Left ventricle myocardium inferior (tissue), 1 donor: ENCODE measurements at regions not wholly inside any gene's neighbourhood (a gene's known extent, or its start where the extent isn't known, plus 50 kb on each side); places are given as distances from the start of the nearest gene placed in this dataset.

Experiments
- DNase-seq: peaks from one replicate; pipeline ENCODE4 v3.0.0-alpha.2; 2020
- H3K27ac ChIP-seq: fragments of 200-600 bp; replicated peaks from 2 replicates; pipeline ENCODE4 v1.8.0; 2021
- H3K27me3 ChIP-seq: fragments of 200-600 bp; 2 replicates; pipeline ENCODE4 v1.8.0; 2021; ENCODE audit warnings: low read depth
- H3K36me3 ChIP-seq: fragments of 200-600 bp; 2 replicates; pipeline ENCODE4 v1.8.0; 2021
- H3K4me1 ChIP-seq: fragments of 200-600 bp; 2 replicates; pipeline ENCODE4 v1.8.0; 2021
- H3K4me3 ChIP-seq: fragments of 200-600 bp; 2 replicates; pipeline ENCODE4 v1.8.0; 2021; ENCODE audit warnings: mild to moderate bottlenecking, moderate library complexity
- H3K9me3 ChIP-seq: fragments of 200-600 bp; replicated peaks from 2 replicates; pipeline ENCODE4 v1.8.0; 2021
- intact Hi-C: fragments of 100-400 bp; cut with micrococcal nuclease; formaldehyde crosslinking; loops from one replicate; pipeline ENCODE4 v1.11.0; 2022
- TF ChIP-seq, protein P1 (sequence below): fragments of 200-600 bp; IDR thresholded peaks from 2 replicates; pipeline ENCODE4 v1.8.0; 2021; ENCODE audit warnings: antibody characterized with exemption, mild to moderate bottlenecking, borderline replicate concordance
- donor health status: DM: no; HTN: yes; CAD: no; lungs with severe emphysema.

DNA sequence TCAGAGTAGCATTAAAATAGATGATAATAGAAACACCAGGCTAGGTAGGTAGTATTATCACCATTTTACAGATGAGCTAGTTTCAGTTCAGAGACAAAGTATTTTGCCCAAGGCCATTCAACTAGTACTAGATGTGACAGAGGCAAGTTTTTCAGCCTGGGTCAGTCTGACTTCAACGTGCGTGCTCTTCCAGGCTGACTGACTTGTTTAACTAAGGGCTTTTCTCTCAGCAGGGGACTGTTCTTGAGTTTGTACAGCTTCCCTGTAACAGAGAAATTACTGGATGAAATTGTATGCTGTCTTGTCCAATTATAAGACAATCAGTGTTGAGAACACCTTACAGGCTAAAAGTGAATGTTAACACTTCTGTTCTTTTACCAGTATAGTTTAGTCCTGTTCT, 333.5 kb upstream of the MAN1A1 start:
- Histone ChIP-seq H3K4me3 (no peak overlapping the region), H3K9me3 (no peaks in the 10 kb centered on the region), H3K36me3 (no peaks in the 10 kb centered on the region), H3K4me1 (no peaks in the 10 kb centered on the region), H3K27ac (no peak overlapping the region), H3K27me3 (no peaks in the 10 kb centered on the region)
- DNase-seq, result no peak
- TF ChIP-seq, protein P1, sequence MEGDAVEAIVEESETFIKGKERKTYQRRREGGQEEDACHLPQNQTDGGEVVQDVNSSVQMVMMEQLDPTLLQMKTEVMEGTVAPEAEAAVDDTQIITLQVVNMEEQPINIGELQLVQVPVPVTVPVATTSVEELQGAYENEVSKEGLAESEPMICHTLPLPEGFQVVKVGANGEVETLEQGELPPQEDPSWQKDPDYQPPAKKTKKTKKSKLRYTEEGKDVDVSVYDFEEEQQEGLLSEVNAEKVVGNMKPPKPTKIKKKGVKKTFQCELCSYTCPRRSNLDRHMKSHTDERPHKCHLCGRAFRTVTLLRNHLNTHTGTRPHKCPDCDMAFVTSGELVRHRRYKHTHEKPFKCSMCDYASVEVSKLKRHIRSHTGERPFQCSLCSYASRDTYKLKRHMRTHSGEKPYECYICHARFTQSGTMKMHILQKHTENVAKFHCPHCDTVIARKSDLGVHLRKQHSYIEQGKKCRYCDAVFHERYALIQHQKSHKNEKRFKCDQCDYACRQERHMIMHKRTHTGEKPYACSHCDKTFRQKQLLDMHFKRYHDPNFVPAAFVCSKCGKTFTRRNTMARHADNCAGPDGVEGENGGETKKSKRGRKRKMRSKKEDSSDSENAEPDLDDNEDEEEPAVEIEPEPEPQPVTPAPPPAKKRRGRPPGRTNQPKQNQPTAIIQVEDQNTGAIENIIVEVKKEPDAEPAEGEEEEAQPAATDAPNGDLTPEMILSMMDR, result no peak
- intact Hi-C loops, result no loop called here

DNA sequence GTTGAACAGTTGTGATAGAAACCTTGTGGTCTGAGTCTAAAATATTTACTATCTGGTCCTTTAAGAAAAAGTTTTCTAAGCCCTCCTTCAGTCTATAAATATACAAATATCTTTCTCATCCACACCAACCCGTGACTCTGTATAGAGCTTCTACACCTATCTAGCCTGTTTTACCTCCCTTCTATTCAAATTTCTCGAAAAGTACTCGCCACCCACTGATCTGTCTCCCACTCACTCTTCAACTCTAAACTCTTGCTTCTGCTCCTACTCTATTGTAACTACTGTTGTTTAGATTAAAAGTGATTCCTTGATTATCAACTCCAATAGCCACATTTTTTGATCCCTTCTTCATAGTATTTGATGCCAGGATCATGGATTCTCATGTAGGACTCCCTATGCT, 329.4 kb upstream of the MAN1A1 start:
- H3K27me3 ChIP-seq, result no peaks in the 10 kb centered on the region
- H3K27ac ChIP-seq, result no peak overlapping the region
- H3K4me1 ChIP-seq, result no peaks in the 10 kb centered on the region
- no peak for DNase-seq
- no peak overlapping the region for H3K4me3 ChIP-seq
- intact Hi-C loops, result no loop called here
- TF ChIP-seq, protein P1, result no peak
- H3K36me3 ChIP-seq, result no peaks in the 10 kb centered on the region
- H3K9me3 ChIP-seq, result no peaks in the 10 kb centered on the region

DNA sequence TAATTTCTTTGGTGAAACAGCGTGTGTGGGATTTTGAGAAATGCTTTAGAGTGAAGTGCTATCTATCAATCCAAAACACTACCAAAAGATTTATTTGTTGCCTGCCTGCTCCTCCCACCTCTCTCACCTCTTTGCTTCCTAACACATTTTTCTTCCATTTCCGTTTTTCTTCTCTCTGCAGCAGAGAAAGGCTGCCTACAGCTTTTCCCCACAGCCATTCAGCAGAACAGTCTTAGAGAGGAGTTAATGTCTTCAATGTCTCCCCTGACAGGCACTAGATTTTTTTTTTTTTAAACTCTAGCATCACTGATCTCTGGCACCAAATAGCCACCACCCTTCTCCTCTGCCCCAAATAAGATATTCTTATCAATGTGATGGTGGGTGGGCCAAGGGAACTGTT, 327.8 kb upstream of the MAN1A1 start:
- Histone ChIP-seq H3K4me3 (no peak overlapping the region), H3K9me3 (no peaks in the 10 kb centered on the region), H3K36me3 (no peaks in the 10 kb centered on the region), H3K4me1 (no peaks in the 10 kb centered on the region), H3K27me3 (no peaks in the 10 kb centered on the region), H3K27ac (no peak overlapping the region)
- intact Hi-C loops, result no loop called here
- no peak for DNase-seq
- TF ChIP-seq, protein P1, result no peak

DNA sequence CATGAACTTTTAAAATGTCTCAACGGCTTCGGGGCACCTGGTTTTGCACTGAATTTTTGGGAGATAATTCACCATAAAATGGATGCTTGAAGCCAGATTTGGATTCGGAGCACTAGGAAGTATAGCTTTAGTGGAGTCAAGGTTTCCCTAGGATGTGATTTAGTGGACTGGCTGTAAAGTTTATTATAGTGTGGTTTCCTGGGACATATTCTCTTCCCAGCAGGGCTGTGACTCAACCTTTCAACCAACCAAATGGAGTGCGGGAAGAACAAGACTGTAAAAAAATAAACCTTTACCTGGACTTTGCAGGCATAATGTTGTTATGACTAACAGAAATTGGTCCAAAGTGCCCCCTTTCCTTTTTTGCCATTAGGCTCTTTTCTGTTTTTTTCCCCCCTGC, 327.4 kb upstream of the MAN1A1 start:
- intact Hi-C loops, result no loop called here
- Histone ChIP-seq H3K36me3 (no peaks in the 10 kb centered on the region), H3K4me1 (no peaks in the 10 kb centered on the region), H3K27ac (no peak overlapping the region), H3K27me3 (no peaks in the 10 kb centered on the region), H3K9me3 (no peaks in the 10 kb centered on the region), H3K4me3 (no peak overlapping the region)
- TF ChIP-seq, protein P1, result no peak
- no peak for DNase-seq

DNA sequence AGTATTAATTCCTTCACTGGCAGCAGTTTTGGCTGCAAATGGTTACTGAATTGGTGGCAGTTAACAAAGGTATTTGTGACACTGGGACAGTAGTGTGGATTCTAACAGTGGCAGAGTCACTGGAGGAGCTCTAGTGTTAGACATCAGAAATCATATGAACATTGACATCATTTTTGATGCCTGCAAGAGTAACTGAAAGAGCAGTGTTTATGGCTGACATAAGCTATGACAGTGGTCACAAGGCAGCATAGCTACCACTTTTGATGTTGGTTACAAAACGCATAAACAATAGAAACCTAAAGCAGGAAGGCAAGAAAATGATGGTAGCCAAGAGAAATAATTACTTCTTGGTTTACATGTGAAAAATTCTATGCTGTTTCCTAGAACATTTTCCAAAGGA, 326.7 kb upstream of the MAN1A1 start:
- H3K4me1 ChIP-seq, result no peaks in the 10 kb centered on the region
- TF ChIP-seq, protein P1, result no peak
- no peaks in the 10 kb centered on the region for H3K36me3 ChIP-seq
- DNase-seq, result no peak
- no peaks in the 10 kb centered on the region for H3K9me3 ChIP-seq
- H3K27me3 ChIP-seq, result no peaks in the 10 kb centered on the region
- no peak overlapping the region for H3K27ac ChIP-seq
- intact Hi-C loops, result no loop called here
- no peak overlapping the region for H3K4me3 ChIP-seq

DNA sequence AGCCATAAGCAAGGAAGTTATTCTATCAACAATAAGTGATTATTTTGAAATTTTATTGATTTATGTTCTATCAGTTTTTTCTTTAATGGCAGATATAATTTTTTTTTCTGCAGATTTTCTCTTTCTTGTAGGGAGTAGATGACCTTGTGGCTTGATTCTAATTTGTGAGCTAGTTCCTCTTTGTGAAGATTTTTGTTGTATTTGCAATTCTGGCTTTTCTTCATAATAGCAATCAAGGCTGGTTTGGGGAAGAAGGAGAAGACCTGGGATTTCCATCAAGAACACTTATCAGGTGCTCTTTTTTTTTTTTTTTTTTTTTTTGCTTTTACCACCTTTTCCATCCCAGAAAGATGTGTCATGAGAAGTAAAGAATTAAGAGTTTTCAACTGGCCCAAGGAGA, 324.2 kb upstream of the MAN1A1 start:
- H3K27ac ChIP-seq, result no peak overlapping the region
- no peaks in the 10 kb centered on the region for H3K36me3 ChIP-seq
- DNase-seq, result no peak
- intact Hi-C loops, result no loop called here
- H3K9me3 ChIP-seq, result no peaks in the 10 kb centered on the region
- TF ChIP-seq, protein P1, result no peak
- no peaks in the 10 kb centered on the region for H3K27me3 ChIP-seq
- H3K4me3 ChIP-seq, result no peak overlapping the region
- H3K4me1 ChIP-seq, result no peaks in the 10 kb centered on the region
